ENCODE measurements at regions not wholly inside any gene's neighbourhood (a gene's known extent, or its start where the extent isn't known, plus 50 kb on each side); places are given as distances from the start of the nearest gene placed in this dataset.

GRCh38 chr13:105193026-105193425, 1342.4 kb downstream of the EFNB2 start:
- no peak for TF ChIP-seq GATA2 (IDR thresholded peaks at IDR 0.05; ENCODE audit: low read depth, low read length)
- TF ChIP-seq GATA3 (IDR thresholded peaks at IDR 0.05; ENCODE audit: low read depth, low read length), result no peak

Data from SH-SY5Y (cell line).